ENCODE measurements at regions not wholly inside any gene's neighbourhood (a gene's known extent, or its start where the extent isn't known, plus 50 kb on each side); places are given as distances from the start of the nearest gene placed in this dataset.

GRCh38 chrX:63408050-63408449 is 56.9 kb upstream of the SPIN4 start:
- H3K36me3 ChIP-seq (ENCODE audit: insufficient read depth), result no peaks in the 10 kb centered on the region
- Mint-ChIP-seq H3K27me3 (ENCODE audit: insufficient read depth, low read depth, poor library complexity) (no peaks in the 10 kb centered on the region), H3K36me3 (ENCODE audit: low read depth) (peaks cover 20% of the 10 kb centered on the region; the same call in 2 of the 3 replicates), H3K27ac (peak overlapping the region; percentile 80; the same call in 1 of the 2 replicates), H3K9me3 (peaks cover 16% of the 10 kb centered on the region), H3K4me1 (peaks cover 27% of the 10 kb centered on the region), H3K4me3 (peak overlapping the region; percentile 25; the same call in 2 of the 3 replicates)
- H3F3A ChIP-seq (replicated peaks; ENCODE audit: low read depth), result no peaks in the 10 kb centered on the region
- no peak overlapping the region for H3K4me3 ChIP-seq
- H3K4me2 ChIP-seq, result peak overlapping the region; percentile 47; the same call in 1 of the 2 replicates
- peak; percentile 80 for TF ChIP-seq NANOG (IDR thresholded peaks at IDR 0.05; ENCODE audit: borderline replicate concordance)
- no peak for TF ChIP-seq ZNF462 (CRISPR knock-in tag; IDR thresholded peaks at IDR 0.05)
- TF ChIP-seq ETS1 (IDR thresholded peaks at IDR 0.05), result no peak
- H3K4me1 ChIP-seq (ENCODE audit: insufficient read depth), result peaks cover 32% of the 10 kb centered on the region
- H3K79me2 ChIP-seq (replicated peaks; ENCODE audit: insufficient read depth), result no peaks in the 10 kb centered on the region
- DNase-seq (ENCODE audit: low spot score) (peak; percentile 22), ATAC-seq (peak; percentile 57; the same call in 2 of the 3 replicates)
- no peaks in the 10 kb centered on the region for H3K9me2 ChIP-seq (ENCODE audit: insufficient read depth)
- peak overlapping the region; percentile 37; the same call in 1 of the 2 replicates for H3K27ac ChIP-seq (ENCODE audit: low read depth)
- H4K20me1 ChIP-seq (replicated peaks; ENCODE audit: insufficient read depth), result no peaks in the 10 kb centered on the region
- no peaks in the 10 kb centered on the region for H3K27me3 ChIP-seq (ENCODE audit: insufficient read depth)
- H2AFZ ChIP-seq, result no peak overlapping the region

GRCh38 chrX:63404332-63404731 is 53.2 kb upstream of the SPIN4 start:
- no peak overlapping the region for H3K27ac Mint-ChIP-seq
- Histone ChIP-seq H3K27ac (ENCODE audit: low read depth) (no peak overlapping the region), H4K20me1 (replicated peaks; ENCODE audit: insufficient read depth) (no peaks in the 10 kb centered on the region), H3K79me2 (replicated peaks; ENCODE audit: insufficient read depth) (no peaks in the 10 kb centered on the region), H3K4me2 (no peak overlapping the region), H3F3A (replicated peaks; ENCODE audit: low read depth) (no peaks in the 10 kb centered on the region), H2AFZ (no peak overlapping the region), H3K4me1 (ENCODE audit: insufficient read depth) (peaks cover 32% of the 10 kb centered on the region), H3K27me3 (ENCODE audit: insufficient read depth) (no peaks in the 10 kb centered on the region), H3K36me3 (ENCODE audit: insufficient read depth) (no peaks in the 10 kb centered on the region), H3K9me2 (ENCODE audit: insufficient read depth) (no peaks in the 10 kb centered on the region), H3K4me3 (no peak overlapping the region)
- peaks cover 14% of the 10 kb centered on the region for H3K9me3 Mint-ChIP-seq
- ATAC-seq (no peak), DNase-seq (ENCODE audit: low spot score) (no peak)
- peaks cover 19% of the 10 kb centered on the region for H3K4me1 Mint-ChIP-seq
- no peak overlapping the region for H3K4me3 Mint-ChIP-seq
- no peak for TF ChIP-seq ZNF114 (CRISPR knock-in tag; IDR thresholded peaks at IDR 0.05)
- peaks cover 20% of the 10 kb centered on the region; the same call in 2 of the 3 replicates for H3K36me3 Mint-ChIP-seq (ENCODE audit: low read depth)
- H3K27me3 Mint-ChIP-seq (ENCODE audit: insufficient read depth, low read depth, poor library complexity), result no peaks in the 10 kb centered on the region

Measured in GM23338 (cell line).